ENCODE measurements at regions not wholly inside any gene's neighbourhood (a gene's known extent, or its start where the extent isn't known, plus 50 kb on each side); places are given as distances from the start of the nearest gene placed in this dataset.

- no peak for TF ChIP-seq CTCF (IDR thresholded peaks at IDR 0.05; ENCODE audit: unreplicated experiment in 3 of 3)
- peaks cover 18% of the 10 kb centered on the region for H3K27me3 Mint-ChIP-seq (ENCODE audit: low read depth)
- no peak overlapping the region for H3K4me3 Mint-ChIP-seq
- no peaks in the 10 kb centered on the region for H3K9me3 Mint-ChIP-seq
- no peak overlapping the region for H3K27ac Mint-ChIP-seq
- H3K4me1 Mint-ChIP-seq, result no peaks in the 10 kb centered on the region
- no peaks in the 10 kb centered on the region for H3K36me3 Mint-ChIP-seq (ENCODE audit: low read depth)
Observed at GRCh38 chr22:49073873-49074417, 753.7 kb downstream of the BRD1 start.

GRCh38 chr22:49072996-49073645 is 754.6 kb downstream of the BRD1 start:
- Mint-ChIP-seq H3K36me3 (ENCODE audit: low read depth) (no peaks in the 10 kb centered on the region), H3K27ac (no peak overlapping the region), H3K27me3 (ENCODE audit: low read depth) (peaks cover 18% of the 10 kb centered on the region), H3K4me3 (no peak overlapping the region), H3K9me3 (no peaks in the 10 kb centered on the region), H3K4me1 (no peaks in the 10 kb centered on the region)
- TF ChIP-seq CTCF (IDR thresholded peaks at IDR 0.05; ENCODE audit: unreplicated experiment in 3 of 3), result no peak

DNA sequence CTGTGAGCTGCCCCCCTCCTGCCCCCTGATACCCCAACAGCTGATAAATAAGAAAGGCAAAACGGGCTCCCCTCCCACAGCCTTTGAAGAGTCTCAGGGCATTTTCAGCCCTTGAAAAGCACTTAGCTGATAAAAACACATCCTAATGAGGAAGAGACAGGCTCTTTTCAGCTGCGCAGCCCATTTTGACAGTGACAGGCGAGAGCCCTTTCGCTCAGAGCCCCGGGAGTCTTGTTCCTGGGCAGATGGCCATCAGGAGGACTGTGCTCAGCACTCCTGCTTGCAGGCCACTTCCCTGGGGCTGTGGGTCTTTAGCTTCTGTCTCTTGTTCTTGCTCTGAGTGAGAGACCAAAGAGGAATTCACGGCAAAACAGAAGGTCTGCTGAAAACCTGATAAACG is 757.2 kb downstream of the BRD1 start:
- TF ChIP-seq CTCF (IDR thresholded peaks at IDR 0.05; ENCODE audit: unreplicated experiment in 3 of 3), result no peak
- Mint-ChIP-seq H3K4me3 (no peak overlapping the region), H3K4me1 (no peaks in the 10 kb centered on the region), H3K27me3 (ENCODE audit: low read depth) (peaks cover 15% of the 10 kb centered on the region), H3K27ac (no peak overlapping the region), H3K36me3 (ENCODE audit: low read depth) (no peaks in the 10 kb centered on the region), H3K9me3 (no peaks in the 10 kb centered on the region)

- H3K27ac Mint-ChIP-seq, result no peak overlapping the region
- H3K4me3 Mint-ChIP-seq, result no peak overlapping the region
- no peaks in the 10 kb centered on the region for H3K4me1 Mint-ChIP-seq
- no peaks in the 10 kb centered on the region for H3K9me3 Mint-ChIP-seq
- no peak for TF ChIP-seq CTCF (IDR thresholded peaks at IDR 0.05; ENCODE audit: unreplicated experiment in 3 of 3)
- peaks cover 18% of the 10 kb centered on the region for H3K27me3 Mint-ChIP-seq (ENCODE audit: low read depth)
- H3K36me3 Mint-ChIP-seq (ENCODE audit: low read depth), result no peaks in the 10 kb centered on the region
Observed at GRCh38 chr22:49068861-49069500, 758.7 kb downstream of the BRD1 start.

DNA sequence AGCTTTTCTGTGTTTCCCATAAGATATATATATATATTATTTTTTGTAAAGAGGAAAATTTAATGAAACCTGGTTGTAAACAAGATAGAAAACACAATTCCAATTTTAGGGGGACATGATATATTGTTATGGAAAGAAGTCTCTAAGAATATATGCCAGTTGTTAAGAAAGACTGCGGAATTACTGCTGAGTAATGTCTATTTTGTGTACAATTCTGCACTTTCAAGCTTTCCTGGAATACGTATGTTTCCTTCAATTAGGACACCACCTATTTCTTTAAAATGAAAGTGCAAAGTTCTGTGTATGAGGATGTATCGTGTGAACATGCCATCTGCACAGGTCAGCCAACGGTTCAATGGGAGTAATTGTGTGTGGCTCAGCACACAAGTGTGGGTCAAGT is 760.2 kb downstream of the BRD1 start:
- no peak for TF ChIP-seq CTCF (IDR thresholded peaks at IDR 0.05; ENCODE audit: unreplicated experiment in 3 of 3)
- Mint-ChIP-seq H3K4me1 (no peaks in the 10 kb centered on the region), H3K9me3 (no peaks in the 10 kb centered on the region), H3K27me3 (ENCODE audit: low read depth) (peaks cover 29% of the 10 kb centered on the region), H3K36me3 (ENCODE audit: low read depth) (no peaks in the 10 kb centered on the region), H3K27ac (no peak overlapping the region), H3K4me3 (no peak overlapping the region)

- TF ChIP-seq CTCF (IDR thresholded peaks at IDR 0.05; ENCODE audit: unreplicated experiment in 3 of 3), result no peak
- H3K9me3 Mint-ChIP-seq, result no peaks in the 10 kb centered on the region
- no peaks in the 10 kb centered on the region for H3K4me1 Mint-ChIP-seq
- no peak overlapping the region for H3K4me3 Mint-ChIP-seq
- H3K36me3 Mint-ChIP-seq (ENCODE audit: low read depth), result no peaks in the 10 kb centered on the region
- no peak overlapping the region for H3K27ac Mint-ChIP-seq
- peaks cover 23% of the 10 kb centered on the region for H3K27me3 Mint-ChIP-seq (ENCODE audit: low read depth)
Observed at GRCh38 chr22:49066619-49067018, 761.1 kb downstream of the BRD1 start.

Data from nephron (organoid).